ENCODE measurements at regions not wholly inside any gene's neighbourhood (a gene's known extent, or its start where the extent isn't known, plus 50 kb on each side); places are given as distances from the start of the nearest gene placed in this dataset.
"Not testable (repeated sequence)": the region's sequence is repeated elsewhere in the genome, so short reads cannot be mapped to it uniquely, and the experiment has no call there.

DNA sequence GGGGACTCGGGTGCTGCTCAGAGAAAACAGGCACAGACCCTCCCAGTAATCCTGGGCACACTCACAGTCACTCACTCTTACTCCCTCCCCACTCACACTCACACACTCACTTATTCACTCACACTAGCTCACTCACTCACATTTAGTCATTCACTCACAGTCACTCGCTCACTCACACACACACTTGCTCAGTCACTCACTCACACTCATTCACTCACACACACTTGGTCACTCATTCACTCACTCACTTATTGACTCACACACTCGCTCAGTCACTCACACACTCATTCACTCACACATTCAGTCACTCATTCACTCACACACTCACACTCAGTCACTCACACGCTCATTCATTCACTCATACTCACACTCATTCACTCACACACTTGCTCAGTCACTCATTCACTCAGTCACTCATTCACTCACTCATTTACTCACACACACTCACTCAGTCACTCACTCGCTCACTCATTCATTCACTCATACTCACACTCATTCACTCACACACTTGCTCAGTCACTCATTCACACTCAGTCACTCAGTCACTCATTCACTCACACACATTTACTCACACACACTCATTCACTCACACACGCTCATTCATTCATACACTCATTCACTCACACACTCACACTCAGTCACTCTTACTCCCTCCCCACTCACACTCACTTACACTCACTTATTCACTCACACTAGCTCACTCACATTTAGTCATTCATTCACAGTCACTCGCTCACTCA is 164.2 kb upstream of the C1orf174 start:
- no peak for DNase-seq (ENCODE audit: low read depth)

DNA sequence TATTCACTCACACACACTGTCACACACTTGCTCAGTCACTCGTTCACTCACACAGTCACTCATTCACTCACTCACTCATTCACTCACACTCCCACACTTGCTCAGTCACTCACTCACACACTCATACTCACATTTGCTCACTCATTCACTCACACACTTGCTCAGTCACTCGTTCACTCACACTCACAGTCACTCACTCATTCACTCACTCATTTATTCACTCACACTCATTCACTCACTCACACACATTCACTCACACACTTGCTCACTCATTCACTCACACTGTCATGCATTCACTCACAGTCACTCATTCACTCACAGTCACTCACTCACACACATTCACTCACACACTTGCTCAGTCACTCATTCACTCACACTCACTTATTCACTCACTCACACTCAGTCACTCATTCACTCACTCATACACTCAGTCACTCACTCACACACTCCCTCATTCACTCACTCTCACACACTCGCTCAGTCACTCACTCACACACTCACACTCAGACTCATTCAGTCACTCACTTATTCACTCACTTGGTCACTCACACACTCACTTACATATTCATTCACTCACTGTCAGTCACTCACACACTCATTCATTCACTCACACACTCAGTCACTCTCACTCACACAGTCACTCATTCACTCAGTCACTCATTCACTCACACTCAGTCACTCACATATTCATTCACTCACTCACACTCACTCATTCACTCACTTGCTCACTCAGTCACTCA is 167.0 kb upstream of the C1orf174 start:
- no peak for DNase-seq (ENCODE audit: low read depth)

DNA sequence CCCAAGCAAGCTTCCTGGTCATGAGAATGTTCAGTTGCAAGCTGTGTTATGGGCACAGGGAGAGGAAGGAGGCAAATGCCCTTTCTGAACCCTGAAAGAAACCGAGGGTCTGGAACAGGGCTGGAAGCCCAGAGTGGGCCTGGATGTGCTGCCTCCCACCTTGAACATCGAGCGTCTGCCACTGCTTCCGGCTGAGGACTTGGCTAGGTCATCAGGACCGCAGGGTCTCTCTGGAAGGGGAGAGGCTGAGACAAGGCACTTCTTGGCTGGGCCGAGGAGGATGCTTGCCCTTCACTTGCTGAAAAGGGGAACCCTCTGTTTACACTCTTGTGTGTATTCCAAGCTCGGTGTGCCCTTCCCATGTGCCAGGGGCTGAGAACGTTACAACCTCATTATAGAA is 168.0 kb upstream of the C1orf174 start:
- no peak for DNase-seq (ENCODE audit: low read depth)

DNA sequence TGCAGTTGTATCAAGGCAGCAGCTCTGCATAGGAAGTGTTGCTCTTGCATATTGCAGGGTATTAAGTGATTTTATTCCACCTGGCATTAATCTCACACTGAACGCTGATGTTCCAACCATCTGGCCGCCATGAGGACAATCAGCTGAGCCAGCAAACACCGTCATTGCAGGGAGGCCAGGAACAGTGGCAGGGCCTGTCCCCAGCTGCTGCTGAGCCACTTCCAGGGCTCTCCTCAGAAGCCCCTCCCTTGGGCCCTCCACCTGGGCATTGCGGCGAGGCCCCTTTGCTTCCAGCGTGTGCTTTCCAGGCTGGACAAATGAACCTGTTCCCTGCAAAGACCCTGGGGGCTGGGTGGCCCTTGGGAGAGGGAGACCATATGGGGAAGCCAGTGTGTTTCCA is 171.6 kb upstream of the C1orf174 start:
- no peak for DNase-seq (ENCODE audit: low read depth)

DNA sequence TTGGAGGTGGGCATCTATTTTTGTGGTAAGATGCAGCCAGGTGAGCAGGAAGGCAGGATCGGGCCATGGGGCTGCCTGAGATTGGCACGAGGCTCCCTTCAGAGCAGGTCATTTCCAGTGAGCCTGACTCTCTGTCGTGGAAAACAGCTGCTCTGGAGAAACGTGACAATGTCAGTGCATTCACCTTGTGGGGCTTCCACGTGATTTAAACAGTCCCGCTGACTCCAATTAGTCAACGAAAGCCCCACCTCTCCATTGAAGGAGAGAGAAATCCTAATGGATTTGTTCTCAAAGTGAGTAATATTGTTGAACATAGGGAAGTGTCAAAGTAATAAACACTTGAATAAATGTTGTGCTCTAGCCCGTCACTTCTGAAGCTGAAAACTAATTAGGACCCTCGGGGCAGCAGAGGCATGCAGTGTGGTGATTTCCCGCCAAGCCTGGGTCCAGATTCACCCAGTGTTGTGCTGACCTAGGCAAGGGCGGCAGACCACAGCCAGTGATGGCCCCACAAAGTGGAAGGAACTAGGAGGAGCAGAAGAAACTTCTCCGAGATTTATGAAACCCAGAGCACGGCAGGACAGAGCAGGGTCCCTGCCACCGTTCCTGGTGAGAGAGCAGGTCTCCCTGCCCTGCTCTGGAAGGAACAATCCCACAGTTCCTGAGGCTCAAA is 172.5 kb upstream of the C1orf174 start:
- DNase-seq (ENCODE audit: low read depth): no peak

DNA sequence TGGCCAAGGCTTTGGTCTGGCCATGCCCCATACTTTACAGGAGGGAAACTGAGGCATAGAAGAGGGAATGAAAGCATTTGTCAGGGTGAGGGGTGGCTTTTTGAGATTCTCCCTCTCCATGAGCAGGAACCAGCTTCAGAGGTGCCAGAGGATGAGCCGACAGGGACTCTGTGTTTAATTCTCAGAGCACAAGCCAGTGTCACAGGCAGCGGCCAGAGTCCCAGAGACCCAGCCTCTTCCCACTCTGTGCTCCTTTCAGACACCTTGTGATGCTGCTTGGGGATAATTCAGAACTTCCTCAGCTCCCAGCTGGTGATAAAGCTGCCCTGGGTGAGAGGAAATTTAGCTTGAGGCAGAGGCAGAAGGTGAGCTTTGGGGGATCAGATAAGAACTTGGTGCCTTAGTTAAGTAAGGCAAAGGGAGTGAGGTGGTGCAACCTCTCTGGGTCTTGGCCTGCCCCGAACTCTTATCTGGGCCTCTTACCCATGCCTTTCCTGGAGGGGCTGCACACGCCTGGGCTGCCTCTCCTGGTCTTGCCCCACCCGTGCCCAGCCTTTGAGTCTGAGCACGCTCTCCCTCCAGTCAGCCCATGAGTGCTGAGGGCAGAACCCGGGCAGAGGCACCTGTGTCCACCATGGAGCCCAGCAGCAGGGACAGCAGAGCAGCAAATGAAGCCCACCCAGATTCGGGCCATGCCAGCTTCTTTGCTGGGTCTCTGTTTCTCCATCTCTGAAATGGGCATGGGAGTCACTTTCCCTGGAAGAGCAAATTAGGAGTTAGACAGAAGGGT is 175.6 kb upstream of the C1orf174 start:
- no peak for DNase-seq (ENCODE audit: low read depth)

DNA sequence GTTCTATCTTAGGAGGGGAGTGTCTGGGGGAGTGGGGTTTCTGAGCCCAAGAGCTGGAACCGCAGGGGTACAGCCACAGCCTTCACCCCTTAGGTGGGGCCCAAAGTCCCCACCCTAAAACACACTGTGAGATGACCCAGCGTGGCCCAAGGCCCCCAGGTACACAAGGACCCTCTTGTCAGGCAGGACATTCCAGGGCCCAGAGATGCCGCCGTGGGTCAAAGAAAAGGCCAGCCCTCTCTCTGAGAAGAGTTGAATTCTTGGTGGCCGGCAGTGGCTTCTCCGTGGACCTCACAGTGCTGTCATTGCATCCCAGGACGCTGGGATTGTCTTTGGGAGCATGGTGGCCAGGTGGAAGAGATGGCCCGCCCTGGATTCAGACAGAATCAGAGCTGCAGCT is 176.3 kb upstream of the C1orf174 start:
- DNase-seq (ENCODE audit: low read depth): no peak

DNA sequence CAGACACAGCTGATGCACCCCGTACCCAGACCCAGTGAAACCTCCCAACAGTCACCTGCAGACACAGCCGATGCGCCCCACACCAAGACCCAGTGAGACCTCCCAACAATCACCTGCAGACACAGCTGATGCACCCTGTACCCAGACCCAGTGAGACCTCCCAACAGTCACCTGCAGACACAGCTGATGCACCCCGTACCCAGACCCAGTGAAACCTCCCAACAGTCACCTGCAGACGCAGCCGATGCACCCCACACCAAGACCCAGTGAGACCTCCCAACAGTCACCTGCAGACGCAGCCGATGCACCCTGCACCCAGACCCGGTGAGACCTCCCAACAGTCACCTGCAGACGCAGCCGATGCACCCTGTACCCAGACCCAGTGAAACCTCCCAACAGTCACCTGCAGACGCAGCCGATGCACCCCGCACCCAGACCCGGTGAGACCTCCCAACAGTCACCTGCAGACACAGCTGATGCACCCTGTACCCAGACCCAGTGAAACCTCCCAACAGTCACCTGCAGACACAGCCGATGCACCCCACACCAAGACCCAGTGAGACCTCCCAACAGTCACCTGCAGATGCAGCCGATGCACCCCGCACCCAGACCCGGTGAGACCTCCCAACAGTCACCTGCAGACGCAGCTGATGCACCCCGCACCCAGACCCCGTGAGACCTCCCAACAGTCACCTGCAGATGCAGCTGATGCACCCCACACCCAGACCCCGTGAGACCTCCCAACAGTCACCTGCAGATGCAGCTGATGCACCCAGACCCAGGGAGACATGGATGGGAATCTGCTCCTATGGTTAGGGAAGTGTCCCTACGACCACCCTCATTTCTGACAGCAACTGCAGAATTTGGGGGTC is 178.3 kb upstream of the C1orf174 start:
- not testable (repeated sequence) for DNase-seq (ENCODE audit: low read depth)

DNA sequence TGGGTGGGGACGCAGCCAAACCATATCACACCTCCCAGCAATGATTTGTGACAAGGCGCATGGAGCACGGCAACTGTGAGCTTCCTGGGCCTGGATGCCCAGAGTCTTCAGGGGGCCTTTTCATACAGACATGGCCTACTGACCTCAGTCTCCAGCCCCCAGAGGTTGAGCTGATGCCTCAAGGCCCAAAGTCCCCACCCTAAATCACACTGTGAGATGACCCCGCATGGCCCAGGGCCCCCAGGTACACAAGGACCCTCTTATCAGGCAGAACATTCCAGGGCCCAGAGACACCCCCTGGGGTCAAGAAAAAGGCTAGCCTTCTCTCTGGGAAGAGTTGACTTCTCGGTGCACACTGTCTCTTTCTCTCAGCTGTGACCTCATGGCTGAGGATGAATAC is 179.7 kb upstream of the C1orf174 start:
- DNase-seq (ENCODE audit: low read depth): no peak

DNA sequence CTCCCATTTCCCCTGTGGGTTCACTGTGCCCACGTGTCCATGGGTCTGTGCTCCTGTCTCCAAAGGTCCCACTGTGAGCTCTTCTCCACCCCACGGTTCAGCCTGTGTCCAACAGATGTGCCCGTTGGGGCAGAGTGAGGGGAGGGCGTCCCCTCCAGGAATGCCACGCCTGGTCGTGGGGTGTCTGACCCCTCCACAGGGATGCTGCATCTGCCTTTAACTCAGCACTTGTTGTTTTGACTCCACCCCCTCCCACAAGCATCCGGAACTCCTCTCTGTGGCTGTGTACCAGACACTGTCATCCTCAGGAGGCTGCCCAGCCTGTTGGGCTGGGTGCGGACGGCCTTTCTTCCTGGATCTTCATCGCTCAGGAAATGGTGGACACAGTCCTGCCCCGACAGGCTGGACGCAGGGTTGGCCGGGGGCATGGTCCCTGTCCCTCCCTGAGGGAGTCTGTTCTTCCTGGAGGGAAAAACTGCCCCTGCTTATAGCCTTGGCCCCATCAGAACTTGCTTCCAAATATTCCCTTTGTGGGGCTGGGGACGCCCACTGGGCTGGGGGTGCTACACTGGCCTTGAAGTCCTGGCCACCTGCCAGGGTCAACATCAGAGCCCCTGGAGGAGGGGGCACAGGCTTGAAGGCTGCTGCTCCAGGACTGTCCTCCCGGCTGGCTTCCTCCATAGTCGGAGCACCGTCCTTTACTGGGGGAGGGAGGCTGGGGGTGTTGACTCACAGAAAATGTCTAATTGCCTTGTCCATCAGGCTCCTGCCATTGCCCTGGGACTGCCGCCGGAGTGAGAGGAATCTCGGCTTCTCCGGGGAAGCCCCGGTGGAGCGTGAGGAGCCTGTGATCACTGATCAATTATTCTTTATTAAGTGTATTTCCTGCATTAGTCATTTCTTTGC is 182.0 kb upstream of the C1orf174 start:
- DNase-seq (ENCODE audit: low read depth): no peak

DNA sequence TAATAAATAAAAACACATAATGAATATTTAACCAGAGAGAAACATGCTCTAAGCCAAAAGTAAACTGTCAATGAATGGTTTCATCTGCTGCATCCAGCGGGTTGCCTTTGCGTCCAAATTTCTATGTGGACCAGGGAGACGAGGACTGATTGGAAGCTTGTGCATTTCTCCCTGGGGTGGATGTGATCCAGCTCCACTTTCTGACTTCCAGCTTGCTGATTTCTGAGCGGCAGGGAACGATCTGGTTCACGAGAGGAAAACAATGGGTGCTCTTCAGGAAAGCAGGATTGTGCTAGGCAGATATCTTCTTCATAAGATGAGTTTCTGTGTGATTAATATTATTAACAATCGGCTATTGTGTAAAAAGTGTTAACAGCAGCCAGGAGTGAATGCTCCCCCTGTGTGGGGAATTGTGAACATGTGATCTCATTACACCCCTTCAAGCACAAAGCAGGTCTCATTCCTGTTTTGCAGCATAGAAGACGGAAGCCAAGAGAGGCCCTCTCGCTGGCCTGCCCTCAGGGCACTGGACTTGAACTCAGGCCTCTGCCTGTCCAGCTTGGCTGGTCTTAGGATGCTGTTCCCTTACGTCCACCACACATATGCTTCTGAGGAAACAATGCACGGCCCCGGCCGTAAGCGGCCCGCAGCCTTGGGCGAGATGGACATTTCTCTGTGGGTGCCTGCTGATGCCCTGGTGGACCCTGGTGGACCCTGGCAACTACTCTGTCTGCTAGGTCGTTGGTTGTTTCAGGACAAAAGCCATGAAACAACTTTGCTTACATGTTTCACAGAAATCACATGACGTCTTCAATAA is 183.4 kb upstream of the C1orf174 start:
- DNase-seq (ENCODE audit: low read depth): no peak

DNA sequence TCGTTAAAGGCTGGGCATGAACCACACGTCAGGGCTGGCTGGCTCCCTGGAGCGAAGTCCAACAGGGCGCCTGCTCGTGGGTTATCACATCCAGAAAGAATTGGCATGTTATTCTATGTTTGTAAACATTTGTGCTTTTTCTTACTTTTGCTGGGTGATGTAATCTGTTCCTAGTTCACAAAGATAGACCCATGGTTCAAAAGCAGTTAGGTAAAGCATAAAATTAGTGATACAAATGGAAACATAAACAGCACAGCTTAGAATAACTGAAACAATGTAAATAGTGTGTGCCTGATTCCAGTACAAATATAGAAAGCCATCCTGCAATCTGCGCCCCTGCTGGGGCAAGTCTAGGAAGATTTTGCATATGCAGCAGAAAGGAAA is 184.0 kb upstream of the C1orf174 start:
- DNase-seq (ENCODE audit: low read depth): no peak

DNA sequence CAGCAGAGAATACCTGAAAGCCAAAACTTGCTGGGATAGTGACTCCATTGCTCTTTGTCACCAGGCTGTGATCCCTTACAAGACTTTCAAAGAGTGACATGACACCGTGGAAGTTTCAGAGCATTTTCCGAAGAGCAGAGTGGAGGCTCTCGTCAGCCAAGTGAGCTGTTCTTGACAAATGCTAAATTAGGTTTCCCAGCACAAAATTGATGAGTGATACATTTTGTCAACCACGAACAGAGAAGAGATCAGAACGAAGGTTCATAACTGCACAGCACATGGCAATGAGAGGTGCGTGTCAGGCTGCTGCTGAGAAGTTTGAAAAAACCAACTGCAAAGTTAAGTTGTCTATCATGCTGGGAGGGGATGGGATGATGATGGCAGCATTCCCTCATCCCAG is 184.4 kb upstream of the C1orf174 start:
- no peak for DNase-seq (ENCODE audit: low read depth)

DNA sequence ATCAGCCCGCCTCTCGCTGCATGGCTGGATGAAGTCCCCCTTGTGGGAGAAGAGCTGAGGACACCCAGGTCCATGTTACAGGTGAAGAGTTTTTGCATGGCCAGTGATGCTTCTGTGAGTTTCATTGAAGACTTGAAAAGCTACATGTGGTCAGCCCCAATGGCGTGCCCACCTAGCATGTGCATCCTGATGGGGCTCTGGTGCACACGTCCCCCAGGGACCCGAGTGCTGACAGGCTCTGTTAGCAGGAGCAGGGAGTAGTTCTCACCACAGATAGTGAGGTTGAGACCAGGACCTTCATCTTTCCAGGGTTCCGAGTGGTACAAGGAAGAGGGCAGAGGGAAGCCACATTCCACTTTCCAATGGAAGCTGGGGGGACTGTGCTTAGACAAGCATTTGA is 184.8 kb upstream of the C1orf174 start:
- DNase-seq (ENCODE audit: low read depth): no peak

DNA sequence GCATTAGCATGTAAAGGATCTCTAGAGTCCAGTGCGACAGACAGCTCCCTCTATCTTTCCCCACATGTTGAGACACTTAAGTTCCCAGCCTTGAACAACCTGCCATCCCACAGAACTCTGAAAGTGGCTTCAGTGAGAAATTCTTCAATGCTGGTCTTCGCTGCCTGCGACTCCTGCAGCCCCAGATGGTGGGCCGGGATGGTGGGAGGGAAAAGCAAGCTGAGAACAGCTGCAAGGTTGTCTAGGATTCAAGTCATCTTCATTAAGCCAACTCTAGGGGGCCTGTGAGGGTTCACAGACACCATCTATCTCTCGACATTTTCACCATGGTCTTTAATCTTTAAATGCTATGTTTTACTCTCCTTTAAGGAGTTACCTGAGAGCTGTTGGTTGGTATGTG is 185.5 kb upstream of the C1orf174 start:
- DNase-seq (ENCODE audit: low read depth): no peak

DNA sequence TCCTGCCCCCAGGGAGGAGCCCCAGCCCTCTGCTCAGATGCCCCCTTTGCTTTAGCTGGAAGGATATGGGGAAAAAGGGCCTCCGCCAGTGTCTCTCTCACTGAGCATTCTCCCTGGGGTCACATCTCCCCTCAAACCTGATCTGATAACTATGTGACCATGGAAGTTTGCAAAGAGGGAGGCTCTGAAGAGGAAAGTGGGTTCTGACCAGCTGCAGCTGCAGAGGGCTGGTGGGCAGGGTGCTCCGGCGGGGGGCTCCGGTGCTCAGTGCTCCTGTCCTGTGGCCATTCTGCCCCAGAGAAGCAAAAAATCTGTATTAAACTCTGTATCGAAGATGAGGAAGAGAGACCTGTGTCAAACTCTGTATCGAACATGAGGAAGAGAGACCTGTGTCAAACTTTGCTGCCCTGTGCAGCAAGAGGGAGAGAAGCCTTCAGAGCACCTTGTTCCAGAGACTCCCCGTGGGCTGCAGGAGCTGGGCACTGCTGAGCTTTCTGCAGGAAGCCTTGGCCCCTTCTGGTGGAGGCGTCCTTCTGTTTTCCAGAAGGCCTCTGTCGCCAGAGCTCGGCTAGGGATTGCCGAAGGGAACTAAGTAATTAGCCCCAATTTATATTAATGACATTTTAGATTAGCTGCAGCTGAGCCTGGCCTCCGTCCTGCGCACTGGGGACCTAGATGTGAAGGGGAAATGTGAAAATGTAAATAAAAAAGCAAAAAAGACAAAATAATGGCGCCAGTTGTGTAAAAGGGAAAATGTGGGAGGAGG is 186.2 kb upstream of the C1orf174 start:
- no peak for DNase-seq (ENCODE audit: low read depth)

DNA sequence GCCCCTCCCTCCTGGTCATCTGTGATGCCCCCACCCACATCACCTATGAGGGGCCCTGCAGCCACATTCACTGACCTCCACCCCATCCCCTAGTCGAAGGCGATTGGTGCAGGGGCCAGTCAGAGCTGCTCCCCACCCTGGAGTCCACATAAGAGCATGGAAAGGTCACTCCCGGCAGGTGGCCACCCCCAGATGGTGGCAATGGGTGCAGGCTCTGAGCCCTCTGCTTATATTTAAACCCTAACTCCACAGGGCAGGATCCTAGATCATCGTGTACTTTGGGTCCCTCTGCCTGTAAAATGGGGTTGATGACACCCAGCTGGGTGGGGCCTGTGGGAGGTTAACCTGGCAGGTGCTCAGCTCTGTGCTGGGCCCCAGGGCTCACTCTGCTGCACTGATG is 186.8 kb upstream of the C1orf174 start:
- DNase-seq (ENCODE audit: low read depth): no peak

DNA sequence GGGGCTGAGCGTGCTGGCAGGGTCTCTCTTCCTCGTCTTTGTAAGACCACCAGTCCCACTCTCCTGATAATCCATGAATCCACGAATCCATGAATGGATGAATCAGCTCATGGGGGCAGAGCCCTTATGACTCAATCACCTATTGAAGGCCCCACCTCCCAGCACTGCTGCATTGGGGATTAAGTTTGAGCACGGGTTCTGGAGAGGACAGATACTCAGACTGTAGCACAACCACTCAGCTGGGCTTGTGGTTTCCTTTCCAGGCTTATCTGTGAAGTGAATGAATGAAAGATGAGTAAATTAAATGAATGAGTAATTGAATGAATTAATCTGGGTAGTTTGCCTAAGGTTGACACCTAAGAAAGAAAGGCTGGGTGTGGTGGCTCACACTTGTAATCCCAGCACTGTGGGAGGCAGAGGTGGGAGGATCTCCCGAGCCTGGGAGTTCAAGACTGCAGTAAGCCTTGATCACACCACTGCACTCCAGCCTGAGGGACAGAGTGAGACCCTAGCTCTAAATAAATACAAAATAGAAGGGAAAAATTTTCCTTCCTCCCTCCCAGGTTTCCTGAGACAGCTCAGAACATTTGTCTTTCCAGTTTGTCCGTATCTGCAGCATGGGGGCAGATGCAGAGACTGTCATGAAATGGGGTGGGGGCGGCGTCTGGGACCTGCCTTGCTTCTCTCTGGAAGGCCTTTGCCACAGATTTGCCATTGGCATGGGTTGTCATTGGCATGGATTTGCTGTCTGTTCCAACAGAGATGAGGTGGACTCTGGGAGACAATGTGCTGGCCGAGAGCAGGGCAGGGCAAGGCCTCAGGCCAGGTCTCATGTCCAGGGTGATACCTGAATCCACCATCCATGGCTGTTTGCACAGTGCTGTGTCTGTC is 187.7 kb upstream of the C1orf174 start:
- DNase-seq (ENCODE audit: low read depth): no peak
